Lower leg skin (tissue), 3 donors: ENCODE measurements at regions not wholly inside any gene's neighbourhood (a gene's known extent, or its start where the extent isn't known, plus 50 kb on each side); places are given as distances from the start of the nearest gene placed in this dataset.

Experiments
- CTCF ChIP-seq, 3 donors: fragments of 450-650 bp; IDR thresholded peaks; one replicate each; pipeline ENCODE4 v1.5.1; 2016; ENCODE audit warnings: antibody characterized with exemption in 3 of 3, mild to moderate bottlenecking in 3 of 3, moderate library complexity in 2 of 3
- POLR2A ChIP-seq, 2 donors: fragments of 450-650 bp; IDR thresholded peaks; one replicate each; pipeline ENCODE4 v1.6.1; 2016 to 2017; ENCODE audit warnings: antibody characterized with exemption in 2 of 2, mild to moderate bottlenecking in 1 of 2, moderate library complexity in 1 of 2

- no peak for TF ChIP-seq CTCF (IDR thresholded peaks at IDR 0.05)
- no peak for TF ChIP-seq POLR2A (IDR thresholded peaks at IDR 0.05)
Measured at GRCh38 chr7:38123494-38123893, 54.6 kb upstream of the STARD3NL start.
